ENCODE measurements at regions not wholly inside any gene's neighbourhood (a gene's known extent, or its start where the extent isn't known, plus 50 kb on each side); places are given as distances from the start of the nearest gene placed in this dataset.

- no peak for DNase-seq (ENCODE audit: low read depth)
Observed at GRCh38 chr3:13224967-13225366, 151.7 kb upstream of the IQSEC1 start.

- no peak for DNase-seq (ENCODE audit: low read depth)
Observed at GRCh38 chr3:13223574-13224237, 150.5 kb upstream of the IQSEC1 start.

GRCh38 chr3:13222891-13223573 lies 149.8 kb upstream of the IQSEC1 start:
- DNase-seq (ENCODE audit: low read depth): no peak

- DNase-seq (ENCODE audit: low read depth): no peak
Observed at GRCh38 chr3:13222131-13222530, 148.9 kb upstream of the IQSEC1 start.

- no peak for DNase-seq (ENCODE audit: low read depth)
Observed at GRCh38 chr3:13221491-13222061, 148.3 kb upstream of the IQSEC1 start.

- DNase-seq (ENCODE audit: low read depth): no peak
Observed at GRCh38 chr3:13220991-13221390, 147.8 kb upstream of the IQSEC1 start.

- no peak for DNase-seq (ENCODE audit: low read depth)
Observed at GRCh38 chr3:13219902-13220296, 146.7 kb upstream of the IQSEC1 start.

GRCh38 chr3:13219077-13219901 lies 146.1 kb upstream of the IQSEC1 start:
- no peak for DNase-seq (ENCODE audit: low read depth)

- DNase-seq (ENCODE audit: low read depth): no peak
Observed at GRCh38 chr3:13218541-13218908, 145.3 kb upstream of the IQSEC1 start.

GRCh38 chr3:13217736-13218540 lies 144.7 kb upstream of the IQSEC1 start:
- no peak for DNase-seq (ENCODE audit: low read depth)

GRCh38 chr3:13217253-13217652 lies 144.0 kb upstream of the IQSEC1 start:
- DNase-seq (ENCODE audit: low read depth): no peak

GRCh38 chr3:13215940-13216546 lies 142.8 kb upstream of the IQSEC1 start:
- DNase-seq (ENCODE audit: low read depth): no peak

- no peak for DNase-seq (ENCODE audit: low read depth)
Observed at GRCh38 chr3:13214847-13215472, 141.7 kb upstream of the IQSEC1 start.

- no peak for DNase-seq (ENCODE audit: low read depth)
Observed at GRCh38 chr3:13213911-13214846, 140.9 kb upstream of the IQSEC1 start.

GRCh38 chr3:13213490-13213889 lies 140.3 kb upstream of the IQSEC1 start:
- no peak for DNase-seq (ENCODE audit: low read depth)

GRCh38 chr3:13211605-13212210 lies 138.5 kb upstream of the IQSEC1 start:
- DNase-seq (ENCODE audit: low read depth): no peak

GRCh38 chr3:13210221-13210975 lies 137.2 kb upstream of the IQSEC1 start:
- no peak for DNase-seq (ENCODE audit: low read depth)

- no peak for DNase-seq (ENCODE audit: low read depth)
Observed at GRCh38 chr3:13209634-13209997, 136.4 kb upstream of the IQSEC1 start.

All from CMK (cell line).